Cardiac septum (tissue), 1 donor: ENCODE measurements at regions not wholly inside any gene's neighbourhood (a gene's known extent, or its start where the extent isn't known, plus 50 kb on each side); places are given as distances from the start of the nearest gene placed in this dataset.

Source experiments
- DNase-seq: peaks from one replicate; pipeline ENCODE4 v3.0.0-alpha.2; 2020; ENCODE audit warnings: low spot score
- intact Hi-C: fragments of 100-400 bp; cut with DNase I; formaldehyde crosslinking; loops from one replicate; pipeline ENCODE4 v1.14.0; 2022
- donor health status: DM: no; HTN: no; CAD: no.

- no peak for DNase-seq
- intact Hi-C loops: no loop called here
Observed at GRCh38 chr3:70806556-70806955, 494.1 kb upstream of the MDFIC2 start.

GRCh38 chr3:70806021-70806420 is 493.6 kb upstream of the MDFIC2 start:
- no peak for DNase-seq
- intact Hi-C loops: no loop called here

GRCh38 chr3:70805061-70805889 is 492.8 kb upstream of the MDFIC2 start:
- intact Hi-C loops: no loop called here
- DNase-seq: no peak

GRCh38 chr3:70803891-70804290 is 491.5 kb upstream of the MDFIC2 start:
- DNase-seq: no peak
- intact Hi-C loops: no loop called here

- intact Hi-C loops: no loop called here
Observed at GRCh38 chr3:70803319-70803718, 490.9 kb upstream of the MDFIC2 start.

GRCh38 chr3:70800951-70801350 is 488.5 kb upstream of the MDFIC2 start:
- intact Hi-C loops: no loop called here
- DNase-seq: no peak

More at GRCh38 chr3:70803319-70803718, 490.9 kb upstream of the MDFIC2 start:
- DNase-seq: no peak

GRCh38 chr3:70789878-70790277 is 477.4 kb upstream of the MDFIC2 start:
- no peak for DNase-seq
- intact Hi-C loops: no loop called here

GRCh38 chr3:70780790-70781189 is 468.4 kb upstream of the MDFIC2 start:
- DNase-seq: no peak
- intact Hi-C loops: no loop called here

- intact Hi-C loops: no loop called here
- DNase-seq: no peak
Observed at GRCh38 chr3:70779296-70779695, 466.9 kb upstream of the MDFIC2 start.

GRCh38 chr3:70776081-70776480 is 463.6 kb upstream of the MDFIC2 start:
- intact Hi-C loops: no loop called here
- no peak for DNase-seq

- no peak for DNase-seq
- intact Hi-C loops: no loop called here
Observed at GRCh38 chr3:70775257-70775656, 462.8 kb upstream of the MDFIC2 start.

- DNase-seq: no peak
- intact Hi-C loops: no loop called here
Observed at GRCh38 chr3:70774641-70775040, 462.2 kb upstream of the MDFIC2 start.

- intact Hi-C loops: no loop called here
- DNase-seq: no peak
Observed at GRCh38 chr3:70771426-70772147, 459.1 kb upstream of the MDFIC2 start.

- no peak for DNase-seq
- intact Hi-C loops: no loop called here
Observed at GRCh38 chr3:70770650-70771049, 458.2 kb upstream of the MDFIC2 start.

GRCh38 chr3:70766301-70766700 is 453.9 kb upstream of the MDFIC2 start:
- intact Hi-C loops: no loop called here

GRCh38 chr3:70763894-70764293 is 451.5 kb upstream of the MDFIC2 start:
- intact Hi-C loops: no loop called here
- no peak for DNase-seq

More at GRCh38 chr3:70766301-70766700, 453.9 kb upstream of the MDFIC2 start:
- DNase-seq: no peak

- no peak for DNase-seq
- intact Hi-C loops: no loop called here
Observed at GRCh38 chr3:70757658-70758057, 445.2 kb upstream of the MDFIC2 start.

- intact Hi-C loops: no loop called here
- no peak for DNase-seq
Observed at GRCh38 chr3:70755526-70755925, 443.1 kb upstream of the MDFIC2 start.

- intact Hi-C loops: no loop called here
- no peak for DNase-seq
Observed at GRCh38 chr3:70754314-70754713, 441.9 kb upstream of the MDFIC2 start.

GRCh38 chr3:70753572-70753971 is 441.1 kb upstream of the MDFIC2 start:
- DNase-seq: no peak
- intact Hi-C loops: no loop called here

- DNase-seq: no peak
- intact Hi-C loops: no loop called here
Observed at GRCh38 chr3:70752051-70752450, 439.6 kb upstream of the MDFIC2 start.
